Frontal cortex (tissue), 3 donors: ENCODE measurements at regions not wholly inside any gene's neighbourhood (a gene's known extent, or its start where the extent isn't known, plus 50 kb on each side); places are given as distances from the start of the nearest gene placed in this dataset.

Experiments used
- DNase-seq, 2 donors: peaks; one replicate each; pipeline ENCODE4 v3.0.0; 2012; ENCODE audit warnings: low spot score in 2 of 2
- FAIRE-seq: peaks from 2 replicates; lab custom pipeline; 2012; peaks lifted over from hg19 to GRCh38; lab: Jason Lieb, UNC
- donor health status: control.
- donor health status: control.
- donor health status: control.

GRCh38 chr20:21033817-21034216 lies 72.3 kb downstream of the LINC00237 start:
- DNase-seq = no peak
- no peak for FAIRE-seq

- no peak for DNase-seq
- no peak for FAIRE-seq
These were observed 74.5 kb downstream of the LINC00237 start for GRCh38 chr20:21031666-21032065.

DNA sequence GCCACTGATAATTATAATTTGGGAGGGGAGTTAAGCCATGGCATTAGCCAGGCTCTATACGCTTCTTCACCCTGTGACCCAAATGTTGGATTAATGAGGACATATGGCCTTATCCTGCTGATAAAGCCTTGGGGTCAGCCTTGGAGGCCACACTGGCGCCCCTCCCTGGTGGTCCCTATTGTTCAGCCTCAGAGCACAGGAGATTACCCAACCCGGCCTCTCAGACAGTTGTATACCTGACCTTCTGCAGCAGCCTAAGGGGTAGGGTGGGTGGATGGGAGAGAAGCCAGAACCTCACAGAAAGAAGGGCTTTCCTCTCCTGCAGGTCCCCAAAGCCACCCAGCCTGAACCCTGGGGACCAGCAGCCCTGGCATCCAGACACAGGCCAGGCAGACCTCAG lies 76.8 kb downstream of the LINC00237 start:
- FAIRE-seq (no peak), DNase-seq (no peak)

- no peak for FAIRE-seq
- DNase-seq = no peak
These were observed 77.2 kb downstream of the LINC00237 start for GRCh38 chr20:21028921-21029320.

- no peak for FAIRE-seq
- DNase-seq = no peak
These were observed 77.7 kb downstream of the LINC00237 start for GRCh38 chr20:21028436-21028835.

DNA sequence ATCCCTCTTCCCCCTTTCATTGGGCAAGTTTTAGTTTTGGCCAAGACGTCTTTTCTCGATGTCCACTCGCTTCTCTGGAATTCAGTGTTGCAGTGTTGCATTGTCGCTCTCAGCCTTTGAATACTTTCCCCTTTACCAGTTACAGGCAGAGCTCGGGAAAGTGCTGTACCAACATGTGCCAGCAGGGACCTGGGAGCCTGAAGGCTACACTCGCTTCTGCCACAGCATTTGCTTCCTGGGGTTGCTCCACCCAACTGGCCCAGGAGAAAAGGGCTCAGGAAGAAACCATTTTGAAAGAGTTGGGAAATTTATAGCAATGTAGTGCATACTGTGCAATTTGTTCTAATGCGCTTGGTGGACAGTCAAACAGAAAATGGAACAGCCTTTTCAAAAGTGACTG lies 78.6 kb downstream of the LINC00237 start:
- FAIRE-seq = no peak
- no peak for DNase-seq

- FAIRE-seq = no peak
- no peak for DNase-seq
These were observed 79.2 kb downstream of the LINC00237 start for GRCh38 chr20:21026951-21027350.

DNA sequence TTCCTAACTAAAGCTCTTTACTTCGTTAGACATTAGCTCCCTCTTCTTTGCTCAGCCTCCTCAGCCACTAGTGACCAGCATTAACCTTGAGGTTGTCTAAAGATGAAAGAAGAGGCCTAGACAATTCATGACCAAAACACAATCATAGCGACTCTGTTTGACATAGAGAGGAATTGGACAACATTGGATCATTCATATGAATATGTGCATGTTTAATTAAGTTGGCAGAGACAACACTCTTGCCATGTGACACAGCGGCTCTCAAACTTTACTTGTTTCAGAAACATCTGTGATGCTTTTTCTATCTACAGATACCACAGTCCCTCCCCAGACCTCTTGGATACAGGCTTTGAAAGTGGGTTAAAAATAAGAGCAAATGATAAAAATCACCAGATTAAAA lies 81.7 kb downstream of the LINC00237 start:
- DNase-seq = no peak
- FAIRE-seq = no peak

GRCh38 chr20:21022925-21023324 lies 83.2 kb downstream of the LINC00237 start:
- no peak for DNase-seq
- no peak for FAIRE-seq

- DNase-seq = no peak
- no peak for FAIRE-seq
These were observed 84.7 kb downstream of the LINC00237 start for GRCh38 chr20:21021472-21021790.

GRCh38 chr20:21020659-21021471 lies 85.3 kb downstream of the LINC00237 start:
- DNase-seq = no peak
- FAIRE-seq = no peak

GRCh38 chr20:21019814-21020658 lies 86.1 kb downstream of the LINC00237 start:
- DNase-seq = no peak
- no peak for FAIRE-seq

DNA sequence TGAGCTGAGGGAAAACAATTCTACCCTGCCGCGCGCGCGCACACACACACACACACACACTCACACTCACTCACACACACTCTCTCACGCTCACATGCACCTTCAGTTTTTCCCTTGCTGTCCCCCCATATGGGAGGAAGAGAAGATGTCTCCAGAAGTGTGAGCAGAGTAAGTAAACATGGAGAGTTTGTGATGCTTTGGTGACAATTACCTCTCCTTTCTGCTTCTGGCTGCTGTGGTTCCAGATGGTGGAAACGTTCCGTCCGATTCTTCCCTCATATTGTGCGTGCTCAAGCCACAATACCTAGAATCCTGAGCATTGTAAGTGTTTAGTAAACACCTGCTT lies 86.7 kb downstream of the LINC00237 start:
- no peak for FAIRE-seq

GRCh38 chr20:21018576-21018975 lies 87.6 kb downstream of the LINC00237 start:
- DNase-seq = no peak
- FAIRE-seq = no peak

More for the DNA sequence above, 86.7 kb downstream of the LINC00237 start:
- no peak for DNase-seq

DNA sequence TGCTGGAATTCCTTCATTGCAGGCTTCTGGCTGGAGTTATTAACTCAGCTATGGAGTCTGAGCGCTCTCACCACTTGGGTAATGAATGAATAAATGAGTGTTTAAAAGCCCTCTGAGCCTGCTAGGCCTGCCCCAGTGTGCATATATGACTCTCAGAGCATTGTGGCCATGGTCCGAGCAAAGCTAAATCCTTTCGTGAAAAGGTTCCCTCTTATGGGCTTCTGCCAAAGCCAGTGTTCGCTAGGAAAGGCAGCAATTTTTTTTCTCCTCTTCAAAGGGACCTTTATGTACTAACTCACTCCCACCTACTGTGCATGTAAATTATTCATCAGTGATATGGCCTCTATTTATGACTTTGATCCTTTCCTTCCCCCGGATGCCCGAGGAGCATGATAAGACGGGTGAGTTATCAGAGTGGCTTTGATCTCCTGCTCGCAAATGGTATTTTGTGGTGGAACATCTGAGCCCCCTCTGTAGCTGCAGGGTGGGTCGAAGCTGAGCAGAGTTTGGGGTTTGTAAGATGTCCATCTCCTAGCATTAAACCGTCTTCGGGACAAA lies 88.6 kb downstream of the LINC00237 start:
- no peak for DNase-seq
- no peak for FAIRE-seq

- DNase-seq = no peak
- no peak for FAIRE-seq
These were observed 89.4 kb downstream of the LINC00237 start for GRCh38 chr20:21016751-21017150.

DNA sequence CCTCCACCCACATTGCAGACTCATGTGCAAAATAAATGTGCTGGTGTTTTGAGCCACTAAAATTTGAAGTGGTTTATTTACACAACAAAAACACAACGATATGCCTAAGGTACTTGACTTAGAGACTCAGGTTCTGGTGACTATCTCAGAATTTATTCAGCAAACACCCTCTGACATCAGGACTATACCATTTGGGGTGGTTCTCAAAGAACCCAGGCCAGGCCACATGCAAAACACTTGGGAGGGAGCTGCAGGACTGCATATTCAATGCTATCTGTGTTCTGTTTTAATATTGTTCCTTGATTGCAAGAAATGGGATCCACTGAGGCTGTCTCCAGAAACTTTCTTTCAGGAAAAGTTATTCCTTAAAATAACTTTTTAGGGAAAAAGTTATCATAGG lies 91.6 kb downstream of the LINC00237 start:
- DNase-seq (no peak), FAIRE-seq (no peak)

GRCh38 chr20:21008951-21009350 lies 97.2 kb downstream of the LINC00237 start:
- FAIRE-seq (no peak), DNase-seq (no peak)

- FAIRE-seq = no peak
- no peak for DNase-seq
These were observed 99.5 kb downstream of the LINC00237 start for GRCh38 chr20:21006611-21007010.

DNA sequence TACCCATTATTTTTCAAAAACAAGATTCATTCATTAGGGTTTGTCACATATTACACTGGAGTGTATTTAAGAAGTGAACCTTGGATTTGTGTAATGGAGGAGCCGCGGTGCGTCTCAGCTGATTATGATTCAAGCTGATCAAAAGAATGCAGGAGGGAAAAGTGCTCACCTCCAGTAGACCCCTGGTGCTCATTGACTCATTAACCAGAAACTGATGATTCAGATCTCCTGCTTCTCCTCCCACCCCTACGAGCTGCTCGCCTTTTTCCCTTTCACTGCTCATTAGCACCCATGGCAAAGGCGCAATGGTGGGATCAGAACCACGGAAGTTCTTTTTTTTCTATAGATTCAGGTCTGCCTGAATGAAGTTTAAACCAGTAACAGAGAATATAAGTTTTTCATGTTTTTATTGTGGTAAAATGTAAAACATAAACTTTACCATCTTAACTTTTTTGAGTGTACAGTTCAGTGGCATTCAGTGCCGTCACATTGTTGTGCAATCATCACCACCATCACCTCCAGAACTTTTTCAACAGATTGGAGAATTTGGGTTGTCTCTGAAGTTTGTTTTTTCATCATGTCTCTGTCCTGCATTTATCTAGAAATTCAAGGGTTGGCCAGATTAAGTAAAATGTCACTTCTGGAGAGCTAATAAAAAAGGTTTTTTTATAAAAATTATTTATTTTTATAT lies 101.6 kb downstream of the LINC00237 start:
- FAIRE-seq = no peak
- no peak for DNase-seq

DNA sequence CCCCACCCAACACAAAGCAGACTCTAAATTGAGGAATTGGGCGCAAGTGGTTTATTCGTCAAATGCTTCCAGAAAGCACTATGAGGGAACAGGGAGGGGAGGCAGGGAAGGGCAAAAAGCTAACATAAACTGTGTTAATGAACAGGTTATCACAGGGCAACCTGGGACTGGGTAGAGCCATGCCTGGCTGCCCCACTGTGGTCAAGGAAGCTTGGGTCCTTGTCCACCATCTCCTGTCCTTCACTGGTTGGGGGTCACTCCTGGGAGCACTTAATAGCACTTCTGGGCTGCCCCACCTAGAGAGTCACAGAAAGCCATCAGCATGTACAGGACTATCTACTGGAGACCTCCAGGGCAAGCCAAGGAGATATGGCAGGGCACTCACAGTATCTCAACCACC lies 102.3 kb downstream of the LINC00237 start:
- FAIRE-seq = no peak

More for the DNA sequence above, 102.3 kb downstream of the LINC00237 start:
- no peak for DNase-seq
